Spleen (tissue), 11 donors: ENCODE measurements at regions not wholly inside any gene's neighbourhood (a gene's known extent, or its start where the extent isn't known, plus 50 kb on each side); places are given as distances from the start of the nearest gene placed in this dataset.

Experiments used
- DNase-seq: peaks from one replicate; pipeline ENCODE4 v3.0.0-alpha.2; 2020
- H3K27ac ChIP-seq, 8 donors: fragments of 200-600 bp; sonication (generic) in 7 of 8; 1 replicate in 4 of 8; 2 replicates in 4 of 8; pipeline versions ENCODE4 v1.5.0 to v1.8.0; 2016 to 2021; ENCODE audit warnings: inconsistent platforms in 4 of 8, mild to moderate bottlenecking in 4 of 8, moderate library complexity in 1 of 8
- H3K27me3 ChIP-seq, 7 donors: fragments of 200-600 bp; sonication (generic) in 6 of 7; replicated peaks in 1 of 7; 1 replicate in 4 of 7; 2 replicates in 3 of 7; pipeline versions ENCODE4 v1.5.0 to v1.8.0; 2016 to 2021; ENCODE audit warnings: inconsistent platforms in 3 of 7, mild to moderate bottlenecking in 1 of 7
- H3K36me3 ChIP-seq, 6 donors: fragments of 200-600 bp; sonication (generic) in 5 of 6; 1 replicate in 4 of 6; 2 replicates in 2 of 6; pipeline versions ENCODE4 v1.5.0 to v1.8.0; 2016 to 2021; ENCODE audit warnings: inconsistent platforms in 2 of 6
- H3K4me1 ChIP-seq, 6 donors: fragments of 200-600 bp; sonication (generic) in 5 of 6; 1 replicate in 3 of 6; 2 replicates in 3 of 6; pipeline versions ENCODE4 v1.5.0 to v1.8.0; 2016 to 2021; ENCODE audit warnings: inconsistent platforms in 3 of 6
- H3K4me3 ChIP-seq, 8 donors: fragments of 200-600 bp; sonication (generic) in 7 of 8; 1 replicate in 4 of 8; 2 replicates in 4 of 8; pipeline versions ENCODE4 v1.5.0 to v1.8.0; 2016 to 2021; ENCODE audit warnings: inconsistent platforms in 4 of 8, mild to moderate bottlenecking in 4 of 8, moderate library complexity in 2 of 8
- H3K9me3 ChIP-seq, 8 donors: fragments of 200-600 bp; sonication (generic) in 7 of 8; 1 replicate in 4 of 8; 2 replicates in 4 of 8; pipeline versions ENCODE4 v1.5.0 to v1.8.0; 2016 to 2021; ENCODE audit warnings: inconsistent platforms in 4 of 8
- POLR2A ChIP-seq, 3 donors: fragments of 450-650 bp; IDR thresholded peaks; one replicate each; pipeline ENCODE4 v1.5.1; 2017; ENCODE audit warnings: antibody characterized with exemption in 3 of 3, mild to moderate bottlenecking in 1 of 3
- POLR2AphosphoS5 ChIP-seq, 3 donors: sonication (generic); formaldehyde crosslinking; IDR thresholded peaks; one replicate each; pipeline ENCODE4 v1.5.1; 2017; ENCODE audit warnings: antibody characterized with exemption in 3 of 3
- WGBS, 5 donors: extraction: QIAGEN DNeasy Blood & Tissue Kit in 3 of 5; methylation state at CpG; one replicate each; pipeline versions ENCODE4 v1.1.5 to v1.1.7; 2013 to 2018; 5-methylcytosine and 5-hydroxymethylcytosine counted together
- intact Hi-C: fragments of 100-400 bp; cut with DNase I; formaldehyde crosslinking; loops from one replicate; pipeline ENCODE4 v1.15.0; 2023; ENCODE audit warnings: low total_unique reads
- TF ChIP-seq, protein P1 (sequence below), 11 experiments: fragments of 200-600 bp in 7 of 11; fragments of 450-650 bp in 4 of 11; sonication (generic) in 4 of 11; IDR thresholded peaks in 8 of 11; conservative IDR thresholded peaks in 3 of 11; 1 replicate in 7 of 11; 2 replicates in 4 of 11; pipeline versions ENCODE4 v1.4.0 to v1.8.0; 2016 to 2021; ENCODE audit warnings: antibody characterized with exemption in 11 of 11, inconsistent platforms in 4 of 11, mild to moderate bottlenecking in 1 of 11
- donor health status: healthy with polysubstance abuse.
- donor health status: DM: no; HTN: no; CAD: no; lungs with moderate emphysema.
- donor health status: DM: no; HTN: no; CAD: no.
- donor health status: Bipolar disorder and iron deficiency.
- donor health status: healthy.
- donor health status: DM: no; HTN: no; CAD: no.
- donor health status: DM: yes; HTN: yes; CAD: no.

DNA sequence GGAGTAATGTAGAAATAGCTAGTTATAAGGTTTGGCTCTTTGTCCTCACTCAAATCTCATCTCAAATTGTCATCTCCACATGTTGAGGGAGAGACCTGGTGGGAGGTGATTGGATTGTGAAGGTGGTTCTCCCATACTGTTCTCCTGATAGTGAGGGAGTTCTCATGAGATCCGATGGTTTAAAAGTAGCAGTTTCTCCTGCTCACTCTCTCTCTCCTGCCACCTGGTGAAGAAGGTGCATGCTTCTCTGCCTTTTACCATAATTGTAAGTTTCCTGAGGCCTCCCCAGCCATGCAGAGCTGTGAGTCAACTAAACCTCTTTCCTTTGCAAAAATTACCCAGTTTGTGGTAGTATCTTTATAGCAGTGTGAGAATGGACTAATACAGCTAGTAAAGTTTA, 849.4 kb downstream of the DACH1 start:
- Histone ChIP-seq H3K4me3 (no peak overlapping the region), H3K4me1 (no peaks in the 10 kb centered on the region), H3K36me3 (no peaks in the 10 kb centered on the region), H3K27me3 (no peaks in the 10 kb centered on the region), H3K27ac (no peak overlapping the region), H3K9me3 (no peaks in the 10 kb centered on the region)
- intact Hi-C loops: no loop called here
- TF ChIP-seq POLR2AphosphoS5 (IDR thresholded peaks at IDR 0.05) (no peak), POLR2A (IDR thresholded peaks at IDR 0.05) (no peak)
- TF ChIP-seq, protein P1, sequence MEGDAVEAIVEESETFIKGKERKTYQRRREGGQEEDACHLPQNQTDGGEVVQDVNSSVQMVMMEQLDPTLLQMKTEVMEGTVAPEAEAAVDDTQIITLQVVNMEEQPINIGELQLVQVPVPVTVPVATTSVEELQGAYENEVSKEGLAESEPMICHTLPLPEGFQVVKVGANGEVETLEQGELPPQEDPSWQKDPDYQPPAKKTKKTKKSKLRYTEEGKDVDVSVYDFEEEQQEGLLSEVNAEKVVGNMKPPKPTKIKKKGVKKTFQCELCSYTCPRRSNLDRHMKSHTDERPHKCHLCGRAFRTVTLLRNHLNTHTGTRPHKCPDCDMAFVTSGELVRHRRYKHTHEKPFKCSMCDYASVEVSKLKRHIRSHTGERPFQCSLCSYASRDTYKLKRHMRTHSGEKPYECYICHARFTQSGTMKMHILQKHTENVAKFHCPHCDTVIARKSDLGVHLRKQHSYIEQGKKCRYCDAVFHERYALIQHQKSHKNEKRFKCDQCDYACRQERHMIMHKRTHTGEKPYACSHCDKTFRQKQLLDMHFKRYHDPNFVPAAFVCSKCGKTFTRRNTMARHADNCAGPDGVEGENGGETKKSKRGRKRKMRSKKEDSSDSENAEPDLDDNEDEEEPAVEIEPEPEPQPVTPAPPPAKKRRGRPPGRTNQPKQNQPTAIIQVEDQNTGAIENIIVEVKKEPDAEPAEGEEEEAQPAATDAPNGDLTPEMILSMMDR (IDR thresholded peaks at IDR 0.05 in 8 of 11, conservative IDR thresholded peaks at IDR 0.05 in 3 of 11): no peak
- WGBS, 5 donors: 62 to 84% (median 76%) methylated on average over 1 of the region's 1 CpG
- DNase-seq: no peak

DNA sequence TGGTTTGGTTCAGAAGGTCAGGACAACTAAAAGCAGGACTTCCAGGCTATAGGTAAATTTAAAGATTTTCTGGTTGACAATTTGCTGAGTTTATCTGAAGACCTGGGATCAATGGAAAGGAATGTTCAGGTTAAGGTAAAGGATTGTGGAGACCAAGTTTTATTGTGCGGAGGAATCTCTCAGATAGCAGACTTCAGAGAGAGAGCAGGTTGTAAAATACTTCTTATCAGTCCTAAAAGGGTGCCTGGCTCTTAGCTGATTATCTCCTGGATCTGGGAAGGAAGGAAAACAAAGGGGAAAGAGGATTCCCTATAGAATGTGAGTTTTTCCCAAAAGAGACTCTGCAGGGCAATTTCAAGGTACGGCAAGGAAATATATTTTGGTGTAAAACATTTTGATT, 851.5 kb downstream of the DACH1 start:
- Histone ChIP-seq H3K4me1 (no peaks in the 10 kb centered on the region), H3K27ac (no peak overlapping the region), H3K4me3 (no peak overlapping the region), H3K9me3 (peaks cover 0 to 3% (median 0%) of the 10 kb centered on the region in 8 donors), H3K27me3 (no peaks in the 10 kb centered on the region), H3K36me3 (no peaks in the 10 kb centered on the region)
- DNase-seq: no peak
- TF ChIP-seq POLR2A (IDR thresholded peaks at IDR 0.05) (no peak), POLR2AphosphoS5 (IDR thresholded peaks at IDR 0.05) (no peak)
- TF ChIP-seq, protein P1 (IDR thresholded peaks at IDR 0.05 in 8 of 11, conservative IDR thresholded peaks at IDR 0.05 in 3 of 11): no peak
- intact Hi-C loops: no loop called here
- 77 to 90% (median 88%) methylated on average over 2 of the region's 2 CpGs for WGBS, 5 donors

DNA sequence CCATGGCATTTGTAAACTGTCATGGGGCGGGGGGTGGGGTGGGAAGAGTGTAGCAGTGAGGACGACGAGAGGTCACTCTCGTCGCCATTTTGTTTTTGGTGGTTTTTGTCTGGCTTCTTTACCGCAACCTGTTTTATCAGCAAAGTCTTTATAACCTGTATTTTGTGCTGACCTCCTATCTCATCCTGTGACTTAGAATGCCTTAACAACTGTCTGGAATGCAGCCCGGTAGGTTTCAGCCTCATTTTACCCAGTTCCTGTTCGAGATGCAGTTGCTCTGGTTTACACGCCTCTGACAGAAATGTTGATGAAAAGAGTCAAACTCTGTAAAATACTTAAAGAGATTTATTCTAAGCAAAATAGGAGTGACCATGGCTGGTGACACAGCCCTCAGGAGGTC, 852.0 kb downstream of the DACH1 start:
- Histone ChIP-seq H3K4me3 (no peak overlapping the region), H3K36me3 (no peaks in the 10 kb centered on the region), H3K27ac (no peak overlapping the region), H3K9me3 (peaks cover 0 to 3% (median 0%) of the 10 kb centered on the region in 8 donors), H3K27me3 (no peaks in the 10 kb centered on the region), H3K4me1 (no peaks in the 10 kb centered on the region)
- TF ChIP-seq POLR2A (IDR thresholded peaks at IDR 0.05) (no peak), POLR2AphosphoS5 (IDR thresholded peaks at IDR 0.05) (no peak)
- TF ChIP-seq, protein P1 (IDR thresholded peaks at IDR 0.05 in 8 of 11, conservative IDR thresholded peaks at IDR 0.05 in 3 of 11): no peak
- WGBS, 5 donors: 89 to 92% (median 90%) methylated on average over 9 of the region's 9 CpGs
- no peak for DNase-seq
- intact Hi-C loops: no loop called here

DNA sequence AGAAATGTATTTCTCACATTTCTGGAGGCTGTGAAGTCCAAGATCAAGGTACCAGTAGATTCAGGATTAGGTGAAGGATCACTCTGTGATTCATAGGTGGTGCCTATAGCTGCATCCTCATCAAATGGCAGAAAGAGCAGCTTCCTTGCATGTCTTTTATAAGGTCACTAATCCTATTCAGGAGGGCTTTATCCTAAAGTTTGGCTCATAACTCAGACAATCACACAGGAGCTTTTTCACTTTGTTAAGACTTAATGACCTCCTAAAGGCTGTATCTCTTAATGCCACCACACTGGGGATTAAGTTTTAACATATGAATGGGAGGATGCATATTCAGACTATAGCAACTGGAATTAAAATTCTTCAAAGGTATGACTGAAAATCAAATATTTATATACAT, 861.1 kb downstream of the DACH1 start:
- no peaks in the 10 kb centered on the region for H3K27me3 ChIP-seq
- no peak for DNase-seq
- TF ChIP-seq, protein P1 (IDR thresholded peaks at IDR 0.05 in 8 of 11, conservative IDR thresholded peaks at IDR 0.05 in 3 of 11): no peak
- TF ChIP-seq POLR2A (IDR thresholded peaks at IDR 0.05) (no peak), POLR2AphosphoS5 (IDR thresholded peaks at IDR 0.05) (no peak)
- no peaks in the 10 kb centered on the region for H3K36me3 ChIP-seq
- H3K27ac ChIP-seq: no peak overlapping the region
- H3K4me1 ChIP-seq: no peaks in the 10 kb centered on the region
- intact Hi-C loops: no loop called here
- peaks cover 0 to 18% (median 6%) of the 10 kb centered on the region in 8 donors for H3K9me3 ChIP-seq
- no peak overlapping the region for H3K4me3 ChIP-seq
